GM23338 (cell line): ENCODE measurements at regions not wholly inside any gene's neighbourhood (a gene's known extent, or its start where the extent isn't known, plus 50 kb on each side); places are given as distances from the start of the nearest gene placed in this dataset.

Source experiments
- ATAC-seq: fragments of 200-7000 bp; cut with Tn5 transposase; 3 replicates; pipeline ENCODE4 v1.9.1; 2020
- DNase-seq: peaks from one replicate; pipeline ENCODE4 v3.0.0-alpha.2; 2015; ENCODE audit warnings: low spot score
- H2AFZ ChIP-seq: fragments of 200-600 bp; sonication (generic); 2 replicates; pipeline ENCODE4 v1.8.0; 2016; ENCODE audit warnings: antibody characterized with exemption, mild to moderate bottlenecking, moderate library complexity
- H3F3A ChIP-seq: fragments of 200-600 bp; sonication (generic); replicated peaks from 2 replicates; pipeline ENCODE4 v1.8.0; 2017; ENCODE audit warnings: antibody characterized with exemption, mixed run types, low read depth
- H3K27ac ChIP-seq: fragments of 200-600 bp; sonication (generic); 2 replicates; pipeline ENCODE4 v1.6.1; 2016; ENCODE audit warnings: low read depth
- H3K27me3 ChIP-seq: fragments of 200-600 bp; sonication (generic); 2 replicates; pipeline ENCODE4 v1.8.0; 2016; ENCODE audit warnings: mild to moderate bottlenecking, mixed run types, moderate library complexity; ENCODE audit not compliant: insufficient read depth
- H3K36me3 ChIP-seq: fragments of 200-600 bp; sonication (generic); 2 replicates; pipeline ENCODE4 v1.8.0; 2016; ENCODE audit warnings: mild to moderate bottlenecking; ENCODE audit not compliant: insufficient read depth
- H3K4me1 ChIP-seq: fragments of 200-600 bp; sonication (generic); 2 replicates; pipeline ENCODE4 v1.8.0; 2016; ENCODE audit warnings: mild to moderate bottlenecking, moderate library complexity; ENCODE audit not compliant: insufficient read depth
- H3K4me2 ChIP-seq: fragments of 200-600 bp; sonication (generic); 2 replicates; pipeline ENCODE4 v1.7.1; 2017; ENCODE audit warnings: mixed run types
- H3K4me3 ChIP-seq: fragments of 200-600 bp; sonication (generic); 2 replicates; pipeline ENCODE4 v1.6.1; 2016; ENCODE audit warnings: mixed run types
- H3K79me2 ChIP-seq: fragments of 200-600 bp; sonication (generic); replicated peaks from 2 replicates; pipeline ENCODE4 v1.8.0; 2017; ENCODE audit warnings: mild to moderate bottlenecking; ENCODE audit not compliant: insufficient read depth
- H3K9me2 ChIP-seq: fragments of 200-600 bp; sonication (generic); 2 replicates; pipeline ENCODE4 v1.8.0; 2017; ENCODE audit not compliant: insufficient read depth
- H4K20me1 ChIP-seq: fragments of 200-600 bp; sonication (generic); replicated peaks from 2 replicates; pipeline ENCODE4 v1.8.0; 2017; ENCODE audit warnings: mild to moderate bottlenecking; ENCODE audit not compliant: insufficient read depth
- H3K27ac Mint-ChIP-seq: 2 replicates; pipeline ENCODE4 v1.8.0; 2020; ENCODE audit warnings: inconsistent platforms, mild to moderate bottlenecking, moderate library complexity, mixed read lengths
- H3K27me3 Mint-ChIP-seq: 3 replicates; pipeline ENCODE4 v1.8.0; 2022; ENCODE audit warnings: low read depth, mild to moderate bottlenecking, moderate library complexity, mixed read lengths, inconsistent platforms; ENCODE audit not compliant: insufficient read depth, poor library complexity
- H3K36me3 Mint-ChIP-seq: 3 replicates; pipeline ENCODE4 v1.8.0; 2021; ENCODE audit warnings: low read depth, mild to moderate bottlenecking, inconsistent platforms, moderate library complexity, mixed read lengths
- H3K4me1 Mint-ChIP-seq: 3 replicates; pipeline ENCODE4 v1.8.0; 2020; ENCODE audit warnings: mild to moderate bottlenecking, inconsistent platforms, mixed read lengths
- H3K4me3 Mint-ChIP-seq: 3 replicates; pipeline ENCODE4 v1.8.0; 2021; ENCODE audit warnings: moderate library complexity, mild to moderate bottlenecking, inconsistent platforms, mixed read lengths
- H3K9me3 Mint-ChIP-seq: 3 replicates; pipeline ENCODE4 v1.8.0; 2020; ENCODE audit warnings: moderate library complexity, mild to moderate bottlenecking, inconsistent platforms, mixed read lengths
- CREB1 ChIP-seq: fragments of 250-450 bp; sonication (Bioruptor Pico); IDR thresholded peaks from 2 replicates; pipeline ENCODE4 v1.5.0; 2020; ENCODE audit warnings: low read depth, mild to moderate bottlenecking, moderate library complexity
- ETS1 ChIP-seq: IDR thresholded peaks from 2 replicates; pipeline ENCODE4 v1.6.1; 2016; ENCODE audit warnings: antibody characterized with exemption
- EZH2phosphoT487 ChIP-seq: fragments of 200-600 bp; sonication (generic); IDR thresholded peaks from one replicate; pipeline ENCODE4 v1.8.1; 2018; ENCODE audit warnings: antibody characterized with exemption; ENCODE audit not compliant: unreplicated experiment
- POLR2AphosphoS5 ChIP-seq: IDR thresholded peaks from 2 replicates; pipeline ENCODE4 v1.6.1; 2016; ENCODE audit warnings: antibody characterized with exemption, low read depth
- REST ChIP-seq: IDR thresholded peaks from one replicate; pipeline ENCODE4 v1.6.1; 2018; ENCODE audit warnings: antibody characterized with exemption; ENCODE audit not compliant: unreplicated experiment
- STAT1 ChIP-seq: IDR thresholded peaks from one replicate; pipeline ENCODE4 v1.6.1; 2016; ENCODE audit warnings: antibody characterized with exemption; ENCODE audit not compliant: unreplicated experiment
- ZNF331 ChIP-seq: fragments of 250-450 bp; sonication (Bioruptor Pico); IDR thresholded peaks from 2 replicates; pipeline ENCODE4 v1.5.0; 2020; ENCODE audit warnings: low read depth, mild to moderate bottlenecking, moderate library complexity
- ZNF462 ChIP-seq: fragments of 250-450 bp; sonication (Bioruptor Pico); IDR thresholded peaks from 2 replicates; pipeline ENCODE4 v1.5.0; 2020; ENCODE audit warnings: mild to moderate bottlenecking, moderate library complexity

GRCh38 chr5:147983742-147984141 is 77.4 kb upstream of the C5orf46 start:
- ATAC-seq (no peak), DNase-seq (no peak)
- Histone ChIP-seq H3K79me2 (no peaks in the 10 kb centered on the region), H3K4me3 (no peak overlapping the region), H3K4me2 (no peak overlapping the region), H3K9me2 (no peaks in the 10 kb centered on the region), H3K4me1 (no peaks in the 10 kb centered on the region), H3K36me3 (no peaks in the 10 kb centered on the region), H3F3A (no peaks in the 10 kb centered on the region), H4K20me1 (no peaks in the 10 kb centered on the region; the same call in 1 of the 2 replicates), H3K27ac (no peak overlapping the region), H3K27me3 (no peaks in the 10 kb centered on the region), H2AFZ (no peak overlapping the region)
- H3K4me1 Mint-ChIP-seq = no peaks in the 10 kb centered on the region
- no peak overlapping the region for H3K4me3 Mint-ChIP-seq
- TF ChIP-seq REST (no peak), EZH2phosphoT487 (no peak), POLR2AphosphoS5 (no peak), ZNF462 (CRISPR knock-in tag) (no peak), ZNF331 (CRISPR knock-in tag) (no peak), STAT1 (no peak), ETS1 (no peak), CREB1 (CRISPR knock-in tag) (no peak)
- H3K27ac Mint-ChIP-seq = no peak overlapping the region
- H3K9me3 Mint-ChIP-seq = no peaks in the 10 kb centered on the region
- H3K27me3 Mint-ChIP-seq = no peaks in the 10 kb centered on the region
- H3K36me3 Mint-ChIP-seq = no peaks in the 10 kb centered on the region
